Stimulated activated naive CD8-positive, alpha-beta T cell treated with anti-CD3 and anti-CD28 coated beads, Interleukin-15, Interleukin-2, amounts not matched to agents 100 U/mL and 50 U/mL, for 24 hours (primary cell): ENCODE measurements at regions not wholly inside any gene's neighbourhood (a gene's known extent, or its start where the extent isn't known, plus 50 kb on each side); places are given as distances from the start of the nearest gene placed in this dataset.

Experiments used
- ATAC-seq: fragments of 150-1000 bp; cut with Tn5 transposase; one replicate; pipeline ENCODE4 v1.10.0; 2021
- DNase-seq: peaks from one replicate; pipeline ENCODE4 v3.0.0; 2021

- no peak for DNase-seq
- ATAC-seq, result no peak
These were observed 167.1 kb downstream of the DHX15 start for GRCh38 chr4:24417206-24417605.

- ATAC-seq, result no peak
- DNase-seq, result no peak
These were observed 168.1 kb downstream of the DHX15 start for GRCh38 chr4:24416293-24416692.

GRCh38 chr4:24413311-24413784 is 171.0 kb downstream of the DHX15 start:
- ATAC-seq (no peak), DNase-seq (no peak)

GRCh38 chr4:24411806-24412205 is 172.5 kb downstream of the DHX15 start:
- ATAC-seq (no peak), DNase-seq (no peak)

DNA sequence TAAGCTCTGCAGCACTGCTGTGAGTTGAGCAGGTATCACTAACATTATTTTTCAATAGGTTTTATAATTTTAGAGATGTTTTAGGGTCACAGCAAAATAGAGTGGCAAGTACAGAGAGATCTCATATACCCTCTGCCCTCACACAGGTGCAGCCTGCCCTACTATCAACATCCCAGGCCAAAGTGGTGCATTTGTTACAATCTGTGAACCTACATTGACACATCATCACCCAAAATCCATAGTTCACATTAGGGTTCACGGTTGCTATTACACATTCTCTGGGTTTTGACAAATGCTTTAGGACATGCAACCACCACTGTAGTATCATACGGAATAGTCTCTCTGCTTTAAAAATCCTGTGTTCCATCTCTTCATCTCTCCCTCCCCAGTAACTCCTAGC is 173.1 kb downstream of the DHX15 start:
- ATAC-seq (no peak), DNase-seq (no peak)

- DNase-seq, result no peak
- no peak for ATAC-seq
These were observed 175.7 kb downstream of the DHX15 start for GRCh38 chr4:24408640-24409039.

DNA sequence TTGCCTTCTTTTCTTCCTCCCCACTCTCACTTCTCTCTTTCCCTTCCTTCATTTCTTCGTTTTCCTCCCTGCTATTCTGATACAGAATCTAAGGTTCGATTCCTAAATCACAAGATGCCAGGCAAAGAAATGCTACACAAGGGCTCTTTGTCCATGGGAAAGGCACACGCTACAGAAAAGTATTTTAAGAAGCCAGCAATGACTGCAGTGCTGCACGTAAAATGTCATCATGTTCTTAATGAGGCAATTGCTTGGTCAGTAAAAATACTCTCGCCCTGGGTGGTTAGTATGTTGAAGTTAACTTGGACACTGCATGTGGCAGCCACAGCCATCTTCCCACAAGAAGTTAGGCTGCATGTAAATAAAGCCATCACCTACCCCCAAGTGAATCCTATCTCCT is 178.4 kb downstream of the DHX15 start:
- no peak for DNase-seq
- no peak for ATAC-seq

DNA sequence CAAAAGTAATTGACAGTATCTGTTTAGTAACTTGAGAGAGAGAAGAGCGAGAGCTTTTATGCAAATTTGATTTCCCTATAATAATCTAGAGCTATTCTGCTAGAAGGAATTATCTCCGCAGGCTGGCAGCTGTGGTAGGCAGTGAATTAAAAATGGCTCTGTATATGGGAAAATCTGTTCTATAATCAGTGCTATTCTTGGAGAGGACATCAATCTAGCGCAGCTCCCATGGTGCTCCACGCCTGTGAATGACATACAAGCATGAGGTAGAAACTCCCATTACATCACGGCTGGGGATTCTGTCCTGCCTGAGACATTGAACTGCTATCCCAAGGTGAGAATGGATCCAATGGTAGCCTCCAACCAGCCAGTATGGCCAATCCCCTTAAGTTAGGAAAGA is 179.0 kb downstream of the DHX15 start:
- ATAC-seq (no peak), DNase-seq (no peak)

DNA sequence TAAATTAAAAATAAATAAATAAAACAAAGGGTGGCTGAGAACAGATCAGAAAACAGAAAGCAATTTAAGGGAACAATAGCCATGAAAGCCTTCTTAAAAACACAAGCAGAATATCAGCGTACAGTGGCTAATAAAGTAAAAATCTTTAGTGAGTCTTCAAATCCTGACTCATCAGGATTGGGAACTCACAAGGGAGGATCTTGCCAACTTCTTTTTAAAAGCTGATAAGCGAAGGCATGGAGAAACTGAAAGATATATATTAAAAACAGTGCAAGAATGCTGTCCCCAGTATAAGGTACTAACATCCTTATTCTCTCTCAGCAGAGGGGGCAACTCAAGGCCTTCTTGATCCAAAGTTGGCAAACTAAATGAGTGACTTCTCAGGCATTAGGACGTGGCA is 180.1 kb downstream of the DHX15 start:
- ATAC-seq (no peak), DNase-seq (no peak)

- DNase-seq, result no peak
- ATAC-seq, result no peak
These were observed 181.1 kb downstream of the DHX15 start for GRCh38 chr4:24403265-24403664.

DNA sequence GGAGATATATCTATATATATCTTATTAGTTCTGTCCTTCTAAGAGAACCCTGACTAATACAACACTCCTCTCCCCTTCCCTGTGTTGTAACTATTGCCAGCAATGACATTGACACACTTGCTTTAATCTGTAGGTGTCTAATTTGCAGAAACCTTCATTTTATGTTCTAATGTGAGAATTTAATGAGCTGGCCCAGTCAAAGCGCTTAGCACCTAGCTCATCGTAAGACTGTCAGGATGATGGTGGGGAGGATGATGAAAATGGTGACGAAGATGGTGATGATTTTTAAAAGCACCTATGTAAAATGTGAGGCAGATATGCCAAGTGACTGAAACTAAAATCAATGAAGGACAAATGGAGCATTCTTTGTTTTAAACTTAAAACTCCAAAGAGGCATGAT is 183.8 kb downstream of the DHX15 start:
- DNase-seq, result no peak

DNA sequence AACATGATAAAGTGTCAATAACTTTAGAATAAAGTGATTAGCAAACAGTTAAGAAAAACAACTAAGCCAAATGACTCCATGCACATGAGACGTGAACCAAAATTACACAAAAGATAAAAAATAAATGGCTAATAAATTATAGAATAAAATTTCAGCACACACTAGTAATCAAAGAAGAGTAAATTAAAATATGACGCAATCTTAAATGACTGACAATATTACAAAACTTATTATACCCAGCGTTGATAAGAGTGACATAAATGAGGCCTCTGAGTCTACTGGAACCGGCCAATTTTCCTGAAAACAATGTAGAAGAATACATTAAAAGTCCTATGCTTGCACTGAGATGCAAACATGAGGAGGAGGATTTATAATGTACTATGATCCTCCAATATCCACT is 187.4 kb downstream of the DHX15 start:
- no peak for ATAC-seq
- DNase-seq, result no peak

More for the DNA sequence above, 183.8 kb downstream of the DHX15 start:
- no peak for ATAC-seq

GRCh38 chr4:24395937-24396336 is 188.4 kb downstream of the DHX15 start:
- no peak for DNase-seq
- no peak for ATAC-seq

- no peak for ATAC-seq
- DNase-seq, result no peak
These were observed 190.3 kb downstream of the DHX15 start for GRCh38 chr4:24394041-24394440.

- DNase-seq (no peak), ATAC-seq (no peak)
These were observed 191.7 kb downstream of the DHX15 start for GRCh38 chr4:24392613-24393012.

DNA sequence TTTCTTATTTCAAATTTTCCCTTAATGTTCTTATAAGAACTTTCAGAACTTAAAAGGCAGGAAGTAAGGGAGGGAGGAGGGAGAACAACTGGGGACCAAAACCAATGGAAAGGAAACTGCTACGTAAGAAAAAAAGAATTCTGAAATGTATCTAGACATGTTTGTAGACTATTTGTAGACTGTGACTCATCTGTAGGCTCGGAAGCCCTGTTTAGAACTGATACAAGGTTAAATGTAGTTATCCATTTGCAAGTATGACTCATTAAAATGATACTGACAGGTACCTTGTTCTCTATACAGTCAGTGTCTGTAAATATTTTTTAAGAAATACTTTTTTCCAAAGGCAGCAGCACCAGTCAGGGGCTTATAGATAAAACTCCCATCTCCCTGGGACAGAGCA is 202.0 kb downstream of the DHX15 start:
- DNase-seq, result no peak
- peak; percentile 80 for ATAC-seq

- no peak for ATAC-seq
- DNase-seq, result no peak
These were observed 203.2 kb downstream of the DHX15 start for GRCh38 chr4:24380957-24381665.

DNA sequence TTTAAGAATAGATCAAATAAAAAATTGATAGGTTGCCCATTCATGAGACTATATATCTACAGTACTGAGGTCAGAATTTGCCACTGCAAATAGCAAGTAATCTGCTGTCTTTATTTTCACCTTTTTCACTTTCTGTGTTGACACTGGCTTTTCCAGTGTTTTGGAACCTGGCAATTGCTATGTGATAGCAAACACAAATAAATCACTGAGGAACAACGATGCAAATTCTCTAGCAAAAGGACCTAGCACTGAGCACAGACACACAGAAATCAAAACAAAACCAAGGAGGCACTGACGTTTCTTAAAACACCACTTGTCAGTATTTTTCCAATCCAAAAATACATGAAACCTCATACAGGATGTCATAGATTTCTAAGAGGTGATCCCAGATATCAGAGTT is 210.7 kb downstream of the DHX15 start:
- ATAC-seq (no peak), DNase-seq (no peak)

- ATAC-seq (no peak), DNase-seq (no peak)
These were observed 211.5 kb downstream of the DHX15 start for GRCh38 chr4:24372881-24373280.

DNA sequence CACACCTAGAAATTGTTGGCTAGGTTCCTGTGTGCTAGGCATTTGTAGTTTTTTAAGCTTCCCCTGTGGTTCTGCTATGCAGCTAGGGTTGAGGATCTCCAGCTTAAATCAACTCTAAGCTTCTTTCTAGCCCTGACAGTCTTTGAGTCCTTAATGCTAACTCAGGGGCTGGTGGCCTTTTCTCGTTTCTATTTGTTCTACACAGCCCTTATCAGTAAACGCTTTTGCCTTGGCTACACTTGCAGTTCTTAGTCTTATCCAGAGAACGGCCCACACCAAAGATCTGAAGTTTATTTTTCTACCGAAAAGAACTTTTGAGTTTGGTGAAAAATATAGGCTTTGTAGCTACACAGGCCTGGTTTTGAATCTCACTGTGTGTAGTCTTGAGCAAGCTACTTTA is 212.0 kb downstream of the DHX15 start:
- no peak for ATAC-seq
- DNase-seq, result no peak

- ATAC-seq (no peak), DNase-seq (no peak)
These were observed 213.9 kb downstream of the DHX15 start for GRCh38 chr4:24370421-24370820.

GRCh38 chr4:24369507-24370029 is 214.8 kb downstream of the DHX15 start:
- no peak for ATAC-seq
- no peak for DNase-seq

- DNase-seq (no peak), ATAC-seq (no peak)
These were observed 215.6 kb downstream of the DHX15 start for GRCh38 chr4:24368801-24369200.

DNA sequence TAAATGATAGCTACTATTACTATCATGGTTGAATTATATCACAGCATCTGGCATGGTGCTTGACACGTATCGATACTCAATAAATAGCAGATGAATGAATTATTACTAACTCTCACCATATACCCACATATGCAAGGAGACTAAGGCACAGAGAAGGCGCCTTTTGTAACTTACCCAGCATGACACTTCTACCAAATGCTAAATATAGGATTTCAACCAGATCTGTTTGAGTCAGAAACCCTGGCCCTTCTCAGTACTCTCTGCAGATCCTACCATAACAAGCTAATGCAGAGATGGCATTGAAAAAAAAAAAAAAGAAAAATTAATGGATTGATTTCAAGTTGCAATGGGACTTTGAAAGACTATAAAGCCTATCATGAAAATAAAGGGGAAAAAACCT is 219.5 kb downstream of the DHX15 start:
- DNase-seq (no peak), ATAC-seq (no peak)
